ENCODE measurements at regions not wholly inside any gene's neighbourhood (a gene's known extent, or its start where the extent isn't known, plus 50 kb on each side); places are given as distances from the start of the nearest gene placed in this dataset.

DNA sequence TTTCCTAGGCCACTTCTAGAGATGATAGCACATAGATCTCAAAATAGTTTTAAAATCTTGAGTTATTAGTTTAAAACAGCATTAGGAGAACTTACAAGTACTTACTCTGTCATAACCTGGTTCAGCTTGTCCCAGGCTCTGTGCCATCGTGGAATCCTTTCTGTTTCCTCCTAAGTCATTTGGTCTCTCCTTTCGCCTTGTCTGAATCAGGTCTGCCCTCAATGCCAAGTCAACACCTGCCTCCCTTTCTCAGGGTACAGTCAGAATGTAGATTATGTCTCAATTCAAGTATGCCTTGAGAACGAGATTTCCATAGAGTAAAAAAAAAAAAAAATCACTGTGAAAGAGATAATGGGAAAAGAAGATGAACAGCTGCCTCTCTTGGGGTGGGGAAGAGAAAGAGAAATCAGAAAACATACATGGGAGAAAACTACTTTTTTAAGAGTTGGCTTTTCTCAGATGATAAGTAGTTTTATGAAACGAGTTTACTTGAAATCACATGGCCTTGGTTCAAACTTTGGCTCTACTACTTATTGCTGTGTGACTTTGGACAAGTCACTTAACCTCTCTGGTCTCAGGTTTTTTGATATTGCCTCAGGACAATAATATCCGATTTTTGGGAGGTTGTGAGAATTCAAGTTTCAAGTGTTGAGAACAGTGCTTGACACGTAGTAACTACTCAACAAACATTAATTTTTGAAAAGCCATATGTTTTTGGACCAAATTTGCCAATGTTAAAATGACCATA is 219.8 kb downstream of the SQOR start:
- H3K4me3 ChIP-seq (ENCODE audit: extremely low read depth in 1 of 4, insufficient read depth in 2 of 4, low read depth in 3 of 4, low read length in 4 of 4): no peak overlapping the region
- H2AK5ac ChIP-seq (ENCODE audit: low read depth, low read length): no peak overlapping the region
- H3K9me3 ChIP-seq (ENCODE audit: insufficient read depth in 2 of 2, low read depth in 1 of 2, low read length in 1 of 2): peaks cover 7 to 8% of the 10 kb centered on the region in 2 experiments; a peak in 2 of 4 replicates
- no peak overlapping the region for H3K4ac ChIP-seq (replicated peaks; ENCODE audit: insufficient read length, low read depth, low read length)
- peaks cover 0 to 4% (median 0%) of the 10 kb centered on the region in 4 experiments; a peak in 1 of 8 replicates for H3K36me3 ChIP-seq (ENCODE audit: control insufficient read depth in 2 of 4, insufficient read depth in 4 of 4, low read length in 3 of 4)
- no peaks in the 10 kb centered on the region for H3K79me2 ChIP-seq (ENCODE audit: control insufficient read depth in 1 of 2, insufficient read depth in 2 of 2, low read length in 2 of 2)
- no peak overlapping the region for H2BK12ac ChIP-seq (ENCODE audit: low read depth, low read length)
- no peak overlapping the region for H2AFZ ChIP-seq (ENCODE audit: low read length)
- DNase-seq (ENCODE audit: low read depth in 1 of 2, low spot score in 2 of 2) (no peak), FAIRE-seq (no peak)
- 89% methylated on average over 6 of the region's 6 CpGs; no CpG with 5 or more reads in 1 of the 2 experiments for WGBS, 2 experiments (ENCODE audit: extremely low coverage in 1 of 2, insufficient coverage in 1 of 2, insufficient read length in 1 of 2, insufficient replicate concordance in 2 of 2, low coverage in 1 of 2, low lambda C conversion rate in 2 of 2, missing lambda C conversion rate in 1 of 2)
- no peak overlapping the region for H4K5ac ChIP-seq (ENCODE audit: insufficient read length, low read depth, low read length)
- no peaks in the 10 kb centered on the region for H3K27me3 ChIP-seq (replicated peaks in 1 of 4; ENCODE audit: control insufficient read depth in 3 of 4, extremely low read depth in 1 of 4, insufficient read depth in 3 of 4, low read length in 3 of 4)
- H2BK20ac ChIP-seq (ENCODE audit: low read length): no peak overlapping the region
- peak in 1 of 2 experiments; percentile 69; a peak in 1 of 4 replicates for TF ChIP-seq HDAC2 (IDR thresholded peaks at IDR 0.05; ENCODE audit: borderline replicate concordance in 1 of 2, low read depth in 2 of 2, low read length in 2 of 2)
- peak; percentile 76; the same call in 1 of the 2 replicates for TF ChIP-seq KDM1A (IDR thresholded peaks at IDR 0.05; ENCODE audit: borderline replicate concordance, low read length)
- no peak for TF ChIP-seq SUZ12 (IDR thresholded peaks at IDR 0.05; ENCODE audit: low read length)
- no peak overlapping the region for H3K27ac ChIP-seq (ENCODE audit: low read depth, low read length)
- H3K23me2 ChIP-seq (ENCODE audit: low read depth, low read length): no peaks in the 10 kb centered on the region
- H3K79me1 ChIP-seq (ENCODE audit: low read depth, low read length): no peaks in the 10 kb centered on the region
- no peak overlapping the region for H2BK5ac ChIP-seq (ENCODE audit: low read depth, low read length)
- H4K20me1 ChIP-seq (replicated peaks in 1 of 2; ENCODE audit: control insufficient read depth in 1 of 2, insufficient read depth in 2 of 2, low read length in 2 of 2): no peaks in the 10 kb centered on the region
- H4K91ac ChIP-seq (replicated peaks; ENCODE audit: insufficient read length, low read length): no peak overlapping the region
- H3K56ac ChIP-seq (replicated peaks; ENCODE audit: insufficient read length, low read depth, low read length): no peak overlapping the region
- H3K4me2 ChIP-seq (ENCODE audit: insufficient read depth in 1 of 2, low read depth in 2 of 2, low read length in 2 of 2): no peak overlapping the region
- CTCF ChIA-PET (ENCODE audit: partially characterized antibody): no interaction called here
- H3K9ac ChIP-seq (replicated peaks in 1 of 4; ENCODE audit: extremely low read depth in 1 of 4, low read depth in 3 of 4, low read length in 3 of 4): no peak overlapping the region
- no peak overlapping the region for H3K23ac ChIP-seq (ENCODE audit: insufficient read length)
- no peak overlapping the region for H3K18ac ChIP-seq (ENCODE audit: extremely low read depth, low read length)
- H3K4me1 ChIP-seq (replicated peaks in 1 of 4; ENCODE audit: control insufficient read depth in 3 of 4, insufficient read depth in 4 of 4, low read length in 3 of 4): no peaks in the 10 kb centered on the region
- H3K14ac ChIP-seq (ENCODE audit: insufficient read length): no peak overlapping the region
- H2BK15ac ChIP-seq (ENCODE audit: low read length): no peak overlapping the region
- POLR2A ChIA-PET (ENCODE audit: partially characterized antibody): no interaction called here
- H4K8ac ChIP-seq (ENCODE audit: extremely low read depth, insufficient read depth, low read length): no peak overlapping the region
- H2BK120ac ChIP-seq (replicated peaks; ENCODE audit: low read depth, low read length): no peak overlapping the region

All from H1 (cell line).